Keratinocyte (primary cell): ENCODE measurements at regions not wholly inside any gene's neighbourhood (a gene's known extent, or its start where the extent isn't known, plus 50 kb on each side); places are given as distances from the start of the nearest gene placed in this dataset.

Source experiments
- EZH2 ChIP-seq: IDR thresholded peaks from one replicate; pipeline ENCODE4 v1.6.1; 2012; ENCODE audit warnings: inconsistent platforms, mild to moderate bottlenecking, low read length, moderate library complexity
- TF ChIP-seq, protein P1 (sequence below), 3 experiments: IDR thresholded peaks in 1 of 3; conservative IDR thresholded peaks in 1 of 3; optimal IDR thresholded peaks in 1 of 3; 2 replicates in 2 of 3; 3 replicates in 1 of 3; pipeline versions ENCODE3 to v1.5.1; 2011; ENCODE audit warnings: low read length in 3 of 3, mild to moderate bottlenecking in 3 of 3, moderate library complexity in 2 of 3, control low read depth in 1 of 3, inconsistent platforms in 1 of 3; ENCODE audit not compliant: insufficient read depth in 2 of 3; ENCODE audit errors: extremely low read depth in 1 of 3

DNA sequence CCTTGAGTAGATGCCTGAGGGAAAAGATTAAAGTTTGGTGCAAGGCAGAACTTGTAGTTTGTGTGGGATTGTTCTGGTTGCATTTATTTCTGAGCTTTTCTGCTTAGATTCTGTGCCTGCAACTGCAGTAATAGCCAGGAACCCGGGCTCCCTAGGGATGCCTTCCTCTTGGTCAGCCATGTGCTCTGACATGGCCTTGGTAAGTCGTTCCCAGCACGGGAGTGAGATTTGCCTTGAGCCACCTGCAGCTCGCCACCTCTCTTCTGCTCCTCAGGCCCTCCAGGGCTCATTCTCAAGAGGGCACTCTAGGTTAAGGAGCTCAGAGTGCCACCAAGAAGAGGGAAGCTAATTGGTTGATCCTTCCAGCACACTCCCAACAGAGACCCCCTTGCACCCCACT is 350.6 kb upstream of the MKI67 start:
- TF ChIP-seq, protein P1, sequence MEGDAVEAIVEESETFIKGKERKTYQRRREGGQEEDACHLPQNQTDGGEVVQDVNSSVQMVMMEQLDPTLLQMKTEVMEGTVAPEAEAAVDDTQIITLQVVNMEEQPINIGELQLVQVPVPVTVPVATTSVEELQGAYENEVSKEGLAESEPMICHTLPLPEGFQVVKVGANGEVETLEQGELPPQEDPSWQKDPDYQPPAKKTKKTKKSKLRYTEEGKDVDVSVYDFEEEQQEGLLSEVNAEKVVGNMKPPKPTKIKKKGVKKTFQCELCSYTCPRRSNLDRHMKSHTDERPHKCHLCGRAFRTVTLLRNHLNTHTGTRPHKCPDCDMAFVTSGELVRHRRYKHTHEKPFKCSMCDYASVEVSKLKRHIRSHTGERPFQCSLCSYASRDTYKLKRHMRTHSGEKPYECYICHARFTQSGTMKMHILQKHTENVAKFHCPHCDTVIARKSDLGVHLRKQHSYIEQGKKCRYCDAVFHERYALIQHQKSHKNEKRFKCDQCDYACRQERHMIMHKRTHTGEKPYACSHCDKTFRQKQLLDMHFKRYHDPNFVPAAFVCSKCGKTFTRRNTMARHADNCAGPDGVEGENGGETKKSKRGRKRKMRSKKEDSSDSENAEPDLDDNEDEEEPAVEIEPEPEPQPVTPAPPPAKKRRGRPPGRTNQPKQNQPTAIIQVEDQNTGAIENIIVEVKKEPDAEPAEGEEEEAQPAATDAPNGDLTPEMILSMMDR (optimal IDR thresholded peaks at IDR 0.05 in 1 of 3, IDR thresholded peaks at IDR 0.05 in 1 of 3, conservative IDR thresholded peaks at IDR 0.05 in 1 of 3; ENCODE audit: extremely low read depth in 1 of 3, insufficient read depth in 2 of 3, low read length in 3 of 3), result no peak
- no peak for TF ChIP-seq EZH2
